ENCODE measurements at regions not wholly inside any gene's neighbourhood (a gene's known extent, or its start where the extent isn't known, plus 50 kb on each side); places are given as distances from the start of the nearest gene placed in this dataset.

DNA sequence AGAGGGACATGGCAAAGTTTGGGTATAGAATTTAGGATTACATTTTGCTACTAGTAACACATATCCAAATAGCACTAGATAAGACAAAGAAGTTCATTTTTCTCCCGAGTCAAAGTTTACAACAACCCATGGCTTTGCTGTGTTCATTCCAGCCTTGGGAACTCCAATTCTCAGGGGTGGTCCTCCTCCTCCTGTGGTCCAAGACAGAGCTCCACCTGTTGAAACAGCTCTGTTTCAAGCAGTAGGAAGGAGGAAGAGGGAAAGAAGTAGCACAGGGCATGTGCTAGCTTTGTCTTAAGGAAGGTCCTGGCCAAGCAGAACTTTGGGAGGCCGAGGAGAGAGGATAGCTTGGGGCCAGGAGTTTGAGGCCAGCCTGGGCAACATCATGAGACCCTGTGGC, 113.8 kb upstream of the SIX2 start:
- no peak for DNase-seq
- intact Hi-C loops (cut with DNase I) = no loop called here
- Histone ChIP-seq H3K36me3 (no peaks in the 10 kb centered on the region), H3K4me3 (no peak overlapping the region), H3K27me3 (no peaks in the 10 kb centered on the region), H3K9me3 (no peaks in the 10 kb centered on the region), H3K4me1 (ENCODE audit: insufficient read depth) (no peaks in the 10 kb centered on the region), H3K27ac (no peak overlapping the region)
- WGBS, 3 donors = 48 to 61% (median 53%) methylated on average over 2 of the region's 2 CpGs
- TF ChIP-seq EP300 (IDR thresholded peaks at IDR 0.05) = no peak
- TF ChIP-seq POLR2A (IDR thresholded peaks at IDR 0.05) = no peak
- TF ChIP-seq, protein P1, sequence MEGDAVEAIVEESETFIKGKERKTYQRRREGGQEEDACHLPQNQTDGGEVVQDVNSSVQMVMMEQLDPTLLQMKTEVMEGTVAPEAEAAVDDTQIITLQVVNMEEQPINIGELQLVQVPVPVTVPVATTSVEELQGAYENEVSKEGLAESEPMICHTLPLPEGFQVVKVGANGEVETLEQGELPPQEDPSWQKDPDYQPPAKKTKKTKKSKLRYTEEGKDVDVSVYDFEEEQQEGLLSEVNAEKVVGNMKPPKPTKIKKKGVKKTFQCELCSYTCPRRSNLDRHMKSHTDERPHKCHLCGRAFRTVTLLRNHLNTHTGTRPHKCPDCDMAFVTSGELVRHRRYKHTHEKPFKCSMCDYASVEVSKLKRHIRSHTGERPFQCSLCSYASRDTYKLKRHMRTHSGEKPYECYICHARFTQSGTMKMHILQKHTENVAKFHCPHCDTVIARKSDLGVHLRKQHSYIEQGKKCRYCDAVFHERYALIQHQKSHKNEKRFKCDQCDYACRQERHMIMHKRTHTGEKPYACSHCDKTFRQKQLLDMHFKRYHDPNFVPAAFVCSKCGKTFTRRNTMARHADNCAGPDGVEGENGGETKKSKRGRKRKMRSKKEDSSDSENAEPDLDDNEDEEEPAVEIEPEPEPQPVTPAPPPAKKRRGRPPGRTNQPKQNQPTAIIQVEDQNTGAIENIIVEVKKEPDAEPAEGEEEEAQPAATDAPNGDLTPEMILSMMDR (IDR thresholded peaks at IDR 0.05) = no peak

DNA sequence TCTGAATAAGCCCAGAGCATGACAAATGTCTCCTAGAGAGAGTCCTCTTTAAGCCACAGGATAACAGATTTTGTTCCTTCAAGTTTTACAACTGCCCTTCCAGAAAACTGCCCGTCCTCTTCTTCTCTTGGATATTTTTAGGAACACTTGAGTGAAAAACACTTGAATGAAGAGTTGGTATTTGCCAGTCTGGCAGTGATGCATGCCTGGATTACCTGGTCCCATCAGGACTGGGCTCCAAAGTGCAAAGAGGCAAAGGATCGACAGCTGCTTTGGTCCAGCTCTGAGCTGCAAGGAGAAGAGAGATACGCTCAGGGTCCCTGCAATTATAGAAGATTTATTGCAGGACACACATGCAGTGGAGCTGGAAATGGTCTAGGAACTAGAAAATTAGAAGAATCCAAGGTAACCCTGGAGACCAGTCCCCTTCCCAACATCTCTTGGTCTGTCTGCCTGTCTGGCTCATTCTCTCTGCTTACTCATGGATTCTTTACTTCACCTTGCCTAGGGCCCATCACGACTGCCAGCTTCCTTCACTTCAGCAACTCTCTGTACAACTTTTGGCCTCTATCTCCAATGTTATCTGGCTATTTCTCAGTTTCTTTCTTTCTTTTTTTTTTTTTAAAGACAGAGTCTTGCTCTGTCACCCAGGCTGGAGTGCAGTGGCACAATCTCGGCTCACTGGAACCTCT, 112.1 kb upstream of the SIX2 start:
- TF ChIP-seq, protein P1 (IDR thresholded peaks at IDR 0.05) = no peak
- TF ChIP-seq EP300 (IDR thresholded peaks at IDR 0.05) = no peak
- no peak for TF ChIP-seq POLR2A (IDR thresholded peaks at IDR 0.05)
- H3K4me3 ChIP-seq = no peak overlapping the region
- H3K4me1 ChIP-seq (ENCODE audit: insufficient read depth) = no peaks in the 10 kb centered on the region
- no peaks in the 10 kb centered on the region for H3K27me3 ChIP-seq
- no peak overlapping the region for H3K27ac ChIP-seq
- intact Hi-C loops (cut with DNase I) = no loop called here
- no peak for DNase-seq
- 53 to 61% (median 59%) methylated on average over 5 of the region's 5 CpGs for WGBS, 3 donors
- no peaks in the 10 kb centered on the region for H3K9me3 ChIP-seq
- H3K36me3 ChIP-seq = no peaks in the 10 kb centered on the region

DNA sequence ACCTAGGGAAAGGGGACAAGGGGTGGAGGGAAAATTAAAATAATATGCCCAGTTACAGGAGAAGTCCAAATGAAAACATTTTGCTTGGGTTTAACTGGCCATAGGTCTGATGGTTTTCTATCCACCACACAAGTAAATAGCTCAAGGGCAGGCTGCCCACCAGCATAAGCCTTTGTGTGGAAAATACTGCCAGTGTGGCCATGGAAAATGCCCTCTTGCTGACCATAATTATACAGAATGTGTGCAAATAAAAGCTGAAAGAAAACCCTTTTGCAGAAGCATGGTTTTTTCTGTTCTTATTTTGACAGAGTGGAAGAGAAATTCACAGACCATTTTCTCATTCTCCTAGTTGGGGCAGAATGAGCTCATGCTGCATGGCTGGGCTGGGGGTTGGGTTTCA, 111.3 kb upstream of the SIX2 start:
- no peak overlapping the region for H3K4me3 ChIP-seq
- no peak for TF ChIP-seq POLR2A (IDR thresholded peaks at IDR 0.05)
- TF ChIP-seq, protein P1 (IDR thresholded peaks at IDR 0.05) = no peak
- TF ChIP-seq EP300 (IDR thresholded peaks at IDR 0.05) = no peak
- intact Hi-C loops (cut with DNase I) = no loop called here
- no peaks in the 10 kb centered on the region for H3K27me3 ChIP-seq
- no peak overlapping the region for H3K27ac ChIP-seq
- no peaks in the 10 kb centered on the region for H3K36me3 ChIP-seq
- DNase-seq = no peak
- H3K9me3 ChIP-seq = no peaks in the 10 kb centered on the region
- H3K4me1 ChIP-seq (ENCODE audit: insufficient read depth) = no peaks in the 10 kb centered on the region

DNA sequence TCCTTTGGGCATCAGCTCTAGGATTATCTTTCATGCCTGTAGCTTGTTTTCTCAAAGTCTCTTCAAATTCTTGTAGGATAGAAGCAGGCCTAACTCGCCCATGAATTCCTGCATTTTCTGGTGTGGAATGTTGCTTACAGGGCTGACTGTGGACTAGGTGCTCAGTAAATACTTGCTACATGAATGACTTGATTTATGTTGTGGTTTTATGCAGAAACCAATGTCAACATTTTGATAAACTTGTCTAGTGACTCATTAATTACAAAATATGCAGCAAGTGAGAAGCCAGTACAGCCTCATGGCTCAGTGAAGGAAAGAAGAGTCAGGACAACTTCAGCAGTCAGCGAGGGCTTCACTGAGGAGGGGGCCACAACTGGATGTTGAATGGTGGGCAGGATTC, 110.6 kb upstream of the SIX2 start:
- Histone ChIP-seq H3K27ac (no peak overlapping the region), H3K4me1 (ENCODE audit: insufficient read depth) (no peaks in the 10 kb centered on the region), H3K9me3 (no peaks in the 10 kb centered on the region), H3K4me3 (no peak overlapping the region), H3K36me3 (no peaks in the 10 kb centered on the region), H3K27me3 (no peaks in the 10 kb centered on the region)
- intact Hi-C loops (cut with DNase I) = no loop called here
- WGBS, 3 donors = 76 to 80% (median 79%) methylated on average over 2 of the region's 2 CpGs
- no peak for TF ChIP-seq EP300 (IDR thresholded peaks at IDR 0.05)
- TF ChIP-seq, protein P1 (IDR thresholded peaks at IDR 0.05) = no peak
- no peak for DNase-seq

Measured in ovary (tissue), 7 donors.